ENCODE measurements at regions not wholly inside any gene's neighbourhood (a gene's known extent, or its start where the extent isn't known, plus 50 kb on each side); places are given as distances from the start of the nearest gene placed in this dataset.

DNA sequence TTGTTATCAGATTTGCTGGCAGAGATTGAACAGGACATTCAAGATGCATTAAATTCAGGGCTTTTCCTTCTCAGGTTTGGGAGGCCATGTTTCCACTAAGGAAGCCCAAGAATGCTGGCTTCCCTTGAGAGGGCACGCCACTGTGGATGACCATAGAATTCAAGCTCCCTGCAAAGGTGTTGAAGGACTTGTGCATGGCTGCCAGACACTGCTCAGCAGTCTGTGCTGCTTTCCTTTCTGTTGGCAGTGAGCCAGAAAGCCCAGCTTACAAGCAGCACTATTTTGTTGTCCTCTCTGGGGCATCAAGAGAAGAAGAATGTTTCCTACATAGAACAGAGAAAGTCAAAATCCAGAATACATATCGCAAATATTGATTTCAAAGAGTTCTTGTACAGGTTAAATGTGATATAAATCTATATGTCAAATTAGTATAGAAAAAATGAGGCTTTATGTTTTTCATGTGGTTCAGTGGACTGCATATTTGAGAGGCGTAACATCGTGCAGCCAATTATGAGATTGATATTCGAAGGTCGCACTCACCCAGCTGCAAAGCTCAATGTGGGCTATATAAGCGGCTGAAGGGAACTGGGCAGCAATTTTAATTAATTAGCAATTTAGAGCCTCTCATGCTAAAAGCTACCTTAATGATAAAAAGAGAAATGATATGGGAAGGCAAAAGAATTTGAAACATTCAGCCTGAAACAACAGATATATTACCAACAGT is 103.1 kb upstream of the ISL1 start:
- no peak for TF ChIP-seq CTCF (IDR thresholded peaks at IDR 0.05)
- Histone ChIP-seq H3K27me3 (no peaks in the 10 kb centered on the region), H3K4me3 (ENCODE audit: low read depth in 1 of 2, low read length in 1 of 2) (no peak overlapping the region), H3K36me3 (no peaks in the 10 kb centered on the region), H3K4me1 (ENCODE audit: control insufficient read depth in 1 of 2, insufficient read depth in 1 of 2, low read depth in 1 of 2, low read length in 1 of 2) (no peaks in the 10 kb centered on the region), H3K27ac (no peak overlapping the region), H3K9me3 (no peaks in the 10 kb centered on the region)

DNA sequence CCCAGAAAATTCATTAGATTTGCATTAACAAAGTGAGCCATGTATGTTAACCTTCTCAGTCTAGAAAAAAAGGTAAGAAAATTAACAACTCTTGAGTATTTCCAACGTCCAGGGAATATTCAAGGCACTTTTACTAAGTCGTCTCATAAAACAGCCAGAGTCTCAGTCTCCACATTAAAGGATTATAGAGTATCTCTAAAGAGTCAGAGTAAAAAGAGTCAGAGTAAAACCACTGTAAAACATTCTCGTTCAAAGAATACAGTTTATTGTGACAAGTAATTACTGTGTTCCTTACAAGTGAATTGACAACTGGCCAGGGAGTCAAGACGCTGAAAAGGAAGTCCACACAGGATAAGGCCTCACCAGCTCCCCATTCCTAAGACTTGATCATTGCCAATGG is 97.2 kb upstream of the ISL1 start:
- H3K27ac ChIP-seq = no peak overlapping the region
- no peak overlapping the region for H3K4me3 ChIP-seq (ENCODE audit: low read depth in 1 of 2, low read length in 1 of 2)
- TF ChIP-seq CTCF (IDR thresholded peaks at IDR 0.05) = no peak
- H3K4me1 ChIP-seq (ENCODE audit: control insufficient read depth in 1 of 2, insufficient read depth in 1 of 2, low read depth in 1 of 2, low read length in 1 of 2) = no peaks in the 10 kb centered on the region
- H3K9me3 ChIP-seq = no peaks in the 10 kb centered on the region
- H3K36me3 ChIP-seq = no peaks in the 10 kb centered on the region
- no peaks in the 10 kb centered on the region for H3K27me3 ChIP-seq

DNA sequence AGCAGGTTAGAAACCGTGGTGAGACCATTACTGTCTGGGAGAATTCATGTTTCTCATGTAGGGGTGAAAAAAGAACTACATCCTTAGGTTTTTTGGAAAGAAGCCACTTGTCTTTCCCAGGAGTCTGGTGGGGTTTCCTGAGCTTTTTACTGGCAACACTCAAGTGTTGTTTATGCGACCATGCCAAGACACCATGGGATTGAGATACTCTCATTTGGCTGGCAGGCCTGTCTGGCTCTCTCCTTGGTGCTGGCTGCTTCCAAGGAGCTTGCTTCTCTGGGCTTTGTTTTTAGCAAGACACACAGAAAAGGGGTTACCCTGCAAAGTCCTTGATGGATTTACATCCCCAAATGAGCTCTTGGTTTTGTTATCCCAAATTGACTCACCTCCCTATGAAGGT is 80.9 kb upstream of the ISL1 start:
- no peaks in the 10 kb centered on the region for H3K9me3 ChIP-seq

GRCh38 chr5:51326844-51327243 is 56.4 kb upstream of the ISL1 start:
- no peaks in the 10 kb centered on the region for H3K9me3 ChIP-seq
- H3K4me1 ChIP-seq (ENCODE audit: control insufficient read depth in 1 of 2, insufficient read depth in 1 of 2, low read depth in 1 of 2, low read length in 1 of 2) = no peaks in the 10 kb centered on the region
- H3K27ac ChIP-seq = no peak overlapping the region
- no peak overlapping the region for H3K4me3 ChIP-seq (ENCODE audit: low read depth in 1 of 2, low read length in 1 of 2)
- no peaks in the 10 kb centered on the region for H3K36me3 ChIP-seq
- no peaks in the 10 kb centered on the region for H3K27me3 ChIP-seq
- no peak for TF ChIP-seq CTCF (IDR thresholded peaks at IDR 0.05)

More for the DNA sequence above, 80.9 kb upstream of the ISL1 start:
- no peaks in the 10 kb centered on the region for H3K27me3 ChIP-seq
- no peaks in the 10 kb centered on the region for H3K4me1 ChIP-seq (ENCODE audit: control insufficient read depth in 1 of 2, insufficient read depth in 1 of 2, low read depth in 1 of 2, low read length in 1 of 2)
- H3K27ac ChIP-seq = no peak overlapping the region
- no peaks in the 10 kb centered on the region for H3K36me3 ChIP-seq
- no peak for TF ChIP-seq CTCF (IDR thresholded peaks at IDR 0.05)
- H3K4me3 ChIP-seq (ENCODE audit: low read depth in 1 of 2, low read length in 1 of 2) = no peak overlapping the region
